HEK293 (cell line): ENCODE measurements at regions not wholly inside any gene's neighbourhood (a gene's known extent, or its start where the extent isn't known, plus 50 kb on each side); places are given as distances from the start of the nearest gene placed in this dataset.

Experiments used
- CTCF ChIP-seq: fragments of 450-650 bp; formaldehyde crosslinking; IDR thresholded peaks from 2 replicates; pipeline ENCODE4 v1.5.1; 2016; ENCODE audit warnings: missing biosample characterization, missing genetic modification characterization
- RBAK ChIP-seq: fragments of 450-650 bp; formaldehyde crosslinking; IDR thresholded peaks from 2 replicates; pipeline ENCODE4 v1.5.1; 2016; ENCODE audit warnings: missing biosample characterization, missing genetic modification characterization
- REPIN1 ChIP-seq: fragments of 450-650 bp; formaldehyde crosslinking; IDR thresholded peaks from 2 replicates; pipeline ENCODE4 v1.5.1; 2017; ENCODE audit warnings: missing biosample characterization, missing genetic modification characterization, low read depth
- REST ChIP-seq: fragments of 450-650 bp; formaldehyde crosslinking; IDR thresholded peaks from 2 replicates; pipeline ENCODE4 v1.5.1; 2016; ENCODE audit warnings: missing biosample characterization, missing genetic modification characterization
- YY1 ChIP-seq: fragments of 450-650 bp; formaldehyde crosslinking; IDR thresholded peaks from 2 replicates; pipeline ENCODE4 v1.5.1; 2018; ENCODE audit warnings: missing biosample characterization, missing genetic modification characterization
- ZBTB11 ChIP-seq: fragments of 450-650 bp; formaldehyde crosslinking; conservative IDR thresholded peaks from 2 replicates; pipeline ENCODE4 v1.5.1; 2016; ENCODE audit warnings: low read depth, missing biosample characterization, missing genetic modification characterization
- ZNF768 ChIP-seq: fragments of 450-650 bp; formaldehyde crosslinking; IDR thresholded peaks from 2 replicates; pipeline ENCODE4 v1.5.1; 2018; ENCODE audit warnings: missing biosample characterization, mild to moderate bottlenecking, missing genetic modification characterization

- TF ChIP-seq CTCF (no peak), RBAK (tag by site-specific recombination) (no peak), ZBTB11 (tag by site-specific recombination) (no peak), ZNF768 (tag by site-specific recombination) (no peak), REPIN1 (tag by site-specific recombination) (no peak), YY1 (tag by site-specific recombination) (no peak), REST (tag by site-specific recombination) (no peak)
Observed at GRCh38 chr4:112708772-112709171, 71.8 kb downstream of the LARP7 start.
